OCI-LY1 (cell line): ENCODE measurements at regions not wholly inside any gene's neighbourhood (a gene's known extent, or its start where the extent isn't known, plus 50 kb on each side); places are given as distances from the start of the nearest gene placed in this dataset.

Source experiments
- H2AFZ ChIP-seq: fragments of 200-600 bp; sonication (generic), shearing (Covaris generic); 2 replicates; pipeline ENCODE4 v1.6.0; 2014; ENCODE audit warnings: antibody characterized with exemption, mild to moderate bottlenecking, low read length
- H3F3A ChIP-seq: fragments of 200-600 bp; sonication (generic), shearing (Covaris generic); 2 replicates; pipeline ENCODE4 v1.6.0; 2014; ENCODE audit warnings: mild to moderate bottlenecking, antibody characterized with exemption, low read length, moderate library complexity; ENCODE audit not compliant: insufficient read depth
- H3K27ac ChIP-seq: fragments of 200-600 bp; sonication (generic); 2 replicates; pipeline ENCODE4 v1.5.1; 2014; ENCODE audit warnings: low read length, mixed run types, mild to moderate bottlenecking, low read depth; ENCODE audit not compliant: poor library complexity, severe bottlenecking
- H3K27me3 ChIP-seq: fragments of 200-600 bp; sonication (generic); 2 replicates; pipeline ENCODE4 v1.6.0; 2014; ENCODE audit warnings: antibody characterized with exemption, mild to moderate bottlenecking, low read length, moderate library complexity; ENCODE audit not compliant: insufficient read depth
- H3K36me3 ChIP-seq: fragments of 200-600 bp; sonication (generic); 2 replicates; pipeline ENCODE4 v1.6.1; 2014; ENCODE audit warnings: mild to moderate bottlenecking, antibody characterized with exemption, low read length, moderate library complexity, mixed read lengths; ENCODE audit not compliant: insufficient read depth
- H3K4me1 ChIP-seq: fragments of 200-600 bp; sonication (generic); 2 replicates; pipeline ENCODE4 v1.5.1; 2014; ENCODE audit warnings: mild to moderate bottlenecking, low read length, moderate library complexity; ENCODE audit not compliant: insufficient read depth, severe bottlenecking
- H3K4me2 ChIP-seq: fragments of 200-600 bp; sonication (generic), shearing (Covaris generic); 2 replicates; pipeline ENCODE4 v1.6.1; 2014; ENCODE audit warnings: low read length
- H3K4me3 ChIP-seq: fragments of 200-600 bp; sonication (generic); 2 replicates; pipeline ENCODE4 v1.5.1; 2014; ENCODE audit warnings: low read length, low read depth, mild to moderate bottlenecking, mixed read lengths; ENCODE audit not compliant: poor library complexity, severe bottlenecking
- H3K79me2 ChIP-seq: fragments of 200-600 bp; shearing (Covaris generic); 2 replicates; pipeline ENCODE4 v1.6.1; 2016; ENCODE audit warnings: mixed run types, low read length, mixed read lengths; ENCODE audit not compliant: insufficient read depth
- H3K9ac ChIP-seq: fragments of 200-600 bp; sonication (generic), shearing (Covaris generic); 2 replicates; pipeline ENCODE4 v1.6.1; 2014; ENCODE audit warnings: mild to moderate bottlenecking, low read length, mixed read lengths
- H3K9me2 ChIP-seq: fragments of 200-600 bp; sonication (generic), shearing (Covaris generic); 2 replicates; pipeline ENCODE4 v1.6.1; 2014; ENCODE audit warnings: low read depth, mild to moderate bottlenecking, low read length, mixed read lengths
- H3K9me3 ChIP-seq: fragments of 200-600 bp; shearing (Covaris generic); 2 replicates; pipeline ENCODE4 v1.6.1; 2014; ENCODE audit warnings: low read length, mixed read lengths
- H4K20me1 ChIP-seq: fragments of 200-600 bp; sonication (generic), shearing (Covaris generic); 2 replicates; pipeline ENCODE4 v1.6.0; 2016; ENCODE audit warnings: mild to moderate bottlenecking, low read length; ENCODE audit not compliant: insufficient read depth
- CTCF ChIP-seq: fragments of 200-600 bp; sonication (generic), shearing (Covaris generic); IDR thresholded peaks from 2 replicates; pipeline ENCODE4 v1.5.1; 2017; ENCODE audit warnings: mild to moderate bottlenecking, antibody characterized with exemption, low read length, moderate library complexity, mixed read lengths
- EZH2 ChIP-seq: fragments of 200-600 bp; sonication (generic), shearing (Covaris generic); IDR thresholded peaks from 2 replicates; pipeline ENCODE4 v1.8.0; 2017; ENCODE audit warnings: borderline replicate concordance, mixed run types, mild to moderate bottlenecking, antibody characterized with exemption, low read length, moderate library complexity, mixed read lengths

GRCh38 chr3:99570061-99570460 lies 68.3 kb upstream of the COL8A1 start:
- Histone ChIP-seq H2AFZ (no peak overlapping the region), H3K79me2 (no peaks in the 10 kb centered on the region), H3K27me3 (no peaks in the 10 kb centered on the region), H3K36me3 (no peaks in the 10 kb centered on the region), H3K4me3 (no peak overlapping the region), H3K9me2 (no peaks in the 10 kb centered on the region), H3K4me1 (no peaks in the 10 kb centered on the region), H3K27ac (no peak overlapping the region), H3F3A (no peaks in the 10 kb centered on the region), H3K9me3 (no peaks in the 10 kb centered on the region), H4K20me1 (no peaks in the 10 kb centered on the region), H3K4me2 (no peak overlapping the region), H3K9ac (no peak overlapping the region)
- no peak for TF ChIP-seq EZH2
- TF ChIP-seq CTCF, result no peak

GRCh38 chr3:99568663-99569335 lies 69.6 kb upstream of the COL8A1 start:
- no peak overlapping the region for H3K4me2 ChIP-seq
- H3K79me2 ChIP-seq, result no peaks in the 10 kb centered on the region
- H3K4me3 ChIP-seq, result no peak overlapping the region
- H3K27me3 ChIP-seq, result no peaks in the 10 kb centered on the region
- no peak overlapping the region for H2AFZ ChIP-seq
- no peaks in the 10 kb centered on the region for H3K9me3 ChIP-seq
- H4K20me1 ChIP-seq, result no peaks in the 10 kb centered on the region
- H3K9ac ChIP-seq, result no peak overlapping the region
- H3K9me2 ChIP-seq, result no peaks in the 10 kb centered on the region
- H3K27ac ChIP-seq, result no peak overlapping the region
- H3K36me3 ChIP-seq, result no peaks in the 10 kb centered on the region
- no peaks in the 10 kb centered on the region for H3F3A ChIP-seq
- no peak for TF ChIP-seq CTCF
- no peak for TF ChIP-seq EZH2
- H3K4me1 ChIP-seq, result no peaks in the 10 kb centered on the region

GRCh38 chr3:99565331-99565730 lies 73.1 kb upstream of the COL8A1 start:
- no peak overlapping the region for H2AFZ ChIP-seq
- H3K79me2 ChIP-seq, result no peaks in the 10 kb centered on the region
- no peaks in the 10 kb centered on the region for H3F3A ChIP-seq
- TF ChIP-seq CTCF (no peak), EZH2 (no peak)
- no peaks in the 10 kb centered on the region for H3K9me2 ChIP-seq
- H3K4me2 ChIP-seq, result no peak overlapping the region
- H4K20me1 ChIP-seq, result no peaks in the 10 kb centered on the region
- no peak overlapping the region for H3K4me3 ChIP-seq
- no peak overlapping the region for H3K9ac ChIP-seq
- H3K36me3 ChIP-seq, result no peaks in the 10 kb centered on the region
- no peaks in the 10 kb centered on the region for H3K9me3 ChIP-seq
- H3K4me1 ChIP-seq, result no peaks in the 10 kb centered on the region
- no peak overlapping the region for H3K27ac ChIP-seq
- H3K27me3 ChIP-seq, result no peaks in the 10 kb centered on the region
